HepG2 (cell line): ENCODE measurements at regions not wholly inside any gene's neighbourhood (a gene's known extent, or its start where the extent isn't known, plus 50 kb on each side); places are given as distances from the start of the nearest gene placed in this dataset.

Source experiments
- CHCHD3 ChIP-seq: sonication (generic); formaldehyde crosslinking; IDR thresholded peaks from 2 replicates; pipeline ENCODE4 v1.8.0; 2022; ENCODE audit warnings: mild to moderate bottlenecking, missing genetic modification reagents, moderate library complexity
- CSRNP2 ChIP-seq: sonication (generic); formaldehyde crosslinking; conservative IDR thresholded peaks from 2 replicates; pipeline ENCODE4 v1.8.0; 2022; ENCODE audit warnings: low read depth, missing genetic modification reagents
- CTCF ChIP-seq: sonication (generic); formaldehyde crosslinking; IDR thresholded peaks from 2 replicates; pipeline ENCODE4 v1.5.0; 2020; ENCODE audit warnings: mild to moderate bottlenecking, missing genetic modification reagents, moderate library complexity
- EP300 ChIP-seq, 3 experiments: sonication (generic) in 1 of 3; formaldehyde crosslinking in 1 of 3; IDR thresholded peaks; 2 replicates each; pipeline versions ENCODE4 v1.5.1 to v1.6.1; 2011 to 2020; ENCODE audit warnings: low read depth in 2 of 3, low read length in 2 of 3, borderline replicate concordance in 1 of 3, improper control_type of control experiment in 1 of 3, mild to moderate bottlenecking in 1 of 3, missing genetic modification reagents in 1 of 3, moderate library complexity in 1 of 3
- FOXJ3 ChIP-seq: sonication (generic); formaldehyde crosslinking; IDR thresholded peaks from 2 replicates; pipeline ENCODE4 v1.4.0; 2020; ENCODE audit warnings: missing genetic modification reagents, mild to moderate bottlenecking, borderline replicate concordance
- JUNB ChIP-seq: sonication (generic); formaldehyde crosslinking; IDR thresholded peaks from 2 replicates; pipeline ENCODE4 v1.8.0; 2022; ENCODE audit warnings: missing genetic modification reagents, mild to moderate bottlenecking, borderline replicate concordance
- JUND ChIP-seq: sonication (generic); formaldehyde crosslinking; IDR thresholded peaks from 2 replicates; pipeline ENCODE4 v1.8.0; 2022; ENCODE audit warnings: mild to moderate bottlenecking, missing genetic modification reagents
- MYC ChIP-seq: sonication (generic); formaldehyde crosslinking; IDR thresholded peaks from 2 replicates; pipeline ENCODE4 v1.9.0; 2021; ENCODE audit warnings: missing genetic modification reagents, borderline replicate concordance
- POLR2AphosphoS5 ChIP-seq: IDR thresholded peaks from 2 replicates; pipeline ENCODE4 v1.6.1; 2012; ENCODE audit warnings: low read depth, low read length
- POLR2G ChIP-seq: fragments of 200-400 bp; formaldehyde crosslinking; IDR thresholded peaks from 2 replicates; pipeline ENCODE4 v1.6.1; 2018; ENCODE audit warnings: mild to moderate bottlenecking, low read depth, low read length, moderate library complexity
- SIN3A ChIP-seq: IDR thresholded peaks from 2 replicates; pipeline ENCODE4 v1.6.1; 2011; ENCODE audit warnings: low read depth, mild to moderate bottlenecking, control low read depth, low read length, borderline replicate concordance
- ZBTB20 ChIP-seq: sonication (generic); formaldehyde crosslinking; IDR thresholded peaks from 2 replicates; pipeline ENCODE4 v1.8.1; 2023; ENCODE audit warnings: missing genetic modification reagents, low read depth, mild to moderate bottlenecking, borderline replicate concordance

- TF ChIP-seq EP300 (IDR thresholded peaks at IDR 0.05; ENCODE audit: low read depth in 2 of 2, low read length in 2 of 2), result no peak
- TF ChIP-seq EP300 (CRISPR knock-in tag; IDR thresholded peaks at IDR 0.05; ENCODE audit: borderline replicate concordance), result no peak
- no peak for TF ChIP-seq JUND (CRISPR knock-in tag)
- no peak for TF ChIP-seq POLR2AphosphoS5
- no peak for TF ChIP-seq FOXJ3 (CRISPR knock-in tag)
- TF ChIP-seq ZBTB20, result no peak
- no peak for TF ChIP-seq POLR2G
- no peak for TF ChIP-seq CTCF (CRISPR knock-in tag)
- no peak for TF ChIP-seq CHCHD3 (CRISPR knock-in tag)
- TF ChIP-seq MYC (CRISPR knock-in tag), result no peak
- no peak for TF ChIP-seq CSRNP2 (CRISPR knock-in tag)
- no peak for TF ChIP-seq JUNB
- TF ChIP-seq SIN3A, result no peak
These were observed 324.0 kb downstream of the TLR4 start for GRCh38 chr9:118028225-118028624.
